ENCODE measurements at regions not wholly inside any gene's neighbourhood (a gene's known extent, or its start where the extent isn't known, plus 50 kb on each side); places are given as distances from the start of the nearest gene placed in this dataset.

- TF ChIP-seq CTCF (IDR thresholded peaks at IDR 0.05; ENCODE audit: low read depth, low read length), result no peak
These were observed 211.4 kb upstream of the HS6ST1 start for GRCh38 chr2:128530025-128530573.

GRCh38 chr2:128531856-128532255, 213.2 kb upstream of the HS6ST1 start:
- DNase-seq, result no peak
- Histone ChIP-seq H3K36me3 (no peaks in the 10 kb centered on the region), H3K4me1 (no peaks in the 10 kb centered on the region), H3K27me3 (no peaks in the 10 kb centered on the region), H3K9me3 (no peaks in the 10 kb centered on the region), H3K4me3 (ENCODE audit: low read depth, low read length) (no peak overlapping the region)
- TF ChIP-seq CTCF (IDR thresholded peaks at IDR 0.05; ENCODE audit: low read depth, low read length), result peak; percentile 20; the same call in 1 of the 2 replicates

More at GRCh38 chr2:128530025-128530573, 211.4 kb upstream of the HS6ST1 start:
- no peaks in the 10 kb centered on the region for H3K36me3 ChIP-seq
- no peaks in the 10 kb centered on the region for H3K27me3 ChIP-seq
- H3K4me3 ChIP-seq (ENCODE audit: low read depth, low read length), result no peak overlapping the region
- no peak for DNase-seq
- no peaks in the 10 kb centered on the region for H3K4me1 ChIP-seq
- H3K9me3 ChIP-seq, result no peaks in the 10 kb centered on the region

GRCh38 chr2:128533101-128533500, 214.4 kb upstream of the HS6ST1 start:
- Histone ChIP-seq H3K9me3 (no peaks in the 10 kb centered on the region), H3K4me1 (no peaks in the 10 kb centered on the region), H3K4me3 (ENCODE audit: low read depth, low read length) (no peak overlapping the region), H3K36me3 (no peaks in the 10 kb centered on the region), H3K27me3 (no peaks in the 10 kb centered on the region)
- no peak for DNase-seq
- no peak for TF ChIP-seq CTCF (IDR thresholded peaks at IDR 0.05; ENCODE audit: low read depth, low read length)

- H3K9me3 ChIP-seq, result no peaks in the 10 kb centered on the region
- DNase-seq, result no peak
- H3K27me3 ChIP-seq, result no peaks in the 10 kb centered on the region
- no peak for TF ChIP-seq CTCF (IDR thresholded peaks at IDR 0.05; ENCODE audit: low read depth, low read length)
- H3K4me3 ChIP-seq (ENCODE audit: low read depth, low read length), result no peak overlapping the region
- no peaks in the 10 kb centered on the region for H3K4me1 ChIP-seq
- no peaks in the 10 kb centered on the region for H3K36me3 ChIP-seq
These were observed 216.2 kb upstream of the HS6ST1 start for GRCh38 chr2:128534688-128535392.

GRCh38 chr2:128535953-128536352, 217.3 kb upstream of the HS6ST1 start:
- no peak overlapping the region for H3K4me3 ChIP-seq (ENCODE audit: low read depth, low read length)
- DNase-seq, result no peak
- no peaks in the 10 kb centered on the region for H3K27me3 ChIP-seq
- no peak for TF ChIP-seq CTCF (IDR thresholded peaks at IDR 0.05; ENCODE audit: low read depth, low read length)
- H3K36me3 ChIP-seq, result no peaks in the 10 kb centered on the region
- H3K9me3 ChIP-seq, result no peaks in the 10 kb centered on the region
- H3K4me1 ChIP-seq, result no peaks in the 10 kb centered on the region

GRCh38 chr2:128536925-128537620, 218.4 kb upstream of the HS6ST1 start:
- no peaks in the 10 kb centered on the region for H3K4me1 ChIP-seq
- H3K36me3 ChIP-seq, result no peaks in the 10 kb centered on the region
- no peak for DNase-seq
- no peak overlapping the region for H3K4me3 ChIP-seq (ENCODE audit: low read depth, low read length)
- H3K27me3 ChIP-seq, result no peaks in the 10 kb centered on the region
- no peak for TF ChIP-seq CTCF (IDR thresholded peaks at IDR 0.05; ENCODE audit: low read depth, low read length)
- no peaks in the 10 kb centered on the region for H3K9me3 ChIP-seq
